ENCODE measurements at regions not wholly inside any gene's neighbourhood (a gene's known extent, or its start where the extent isn't known, plus 50 kb on each side); places are given as distances from the start of the nearest gene placed in this dataset.

GRCh38 chr9:28841775-28842174 lies 1268.5 kb upstream of the C9orf72 start:
- Mint-ChIP-seq H3K36me3 (peaks cover 8% of the 10 kb centered on the region), H3K27me3 (ENCODE audit: low read depth in 2 of 2) (no peaks in the 10 kb centered on the region), H3K9me3 (peaks cover 0 to 6% of the 10 kb centered on the region in 2 donors), H3K4me1 (peaks cover 0 to 9% of the 10 kb centered on the region in 2 donors), H3K4me3 (no peak overlapping the region), H3K27ac (no peak overlapping the region)
- Histone ChIP-seq H3K27ac (ENCODE audit: low read length) (no peak overlapping the region), H3K4me1 (ENCODE audit: control insufficient read depth, insufficient read depth, low read length) (no peaks in the 10 kb centered on the region), H3K9me3 (ENCODE audit: control insufficient read depth, insufficient read depth, low read length) (peaks cover 14% of the 10 kb centered on the region), H3K4me3 (ENCODE audit: low read length) (no peak overlapping the region), H3K36me3 (ENCODE audit: control insufficient read depth, insufficient read depth, low read length) (no peaks in the 10 kb centered on the region), H3K27me3 (ENCODE audit: control insufficient read depth, insufficient read depth, low read length) (no peaks in the 10 kb centered on the region)
- ATAC-seq (no peak), DNase-seq (no peak)
- no peak for TF ChIP-seq CTCF (IDR thresholded peaks at IDR 0.05)
- WGBS (ENCODE audit: insufficient coverage): 75% methylated on average over 1 of the region's 2 CpGs
- intact Hi-C loops (cut with micrococcal nuclease): no loop called here

- DNase-seq (no peak), ATAC-seq (no peak)
- Histone ChIP-seq H3K9me3 (ENCODE audit: control insufficient read depth, insufficient read depth, low read length) (no peaks in the 10 kb centered on the region), H3K27me3 (ENCODE audit: control insufficient read depth, insufficient read depth, low read length) (no peaks in the 10 kb centered on the region), H3K27ac (ENCODE audit: low read length) (no peak overlapping the region), H3K4me1 (ENCODE audit: control insufficient read depth, insufficient read depth, low read length) (no peaks in the 10 kb centered on the region), H3K36me3 (ENCODE audit: control insufficient read depth, insufficient read depth, low read length) (no peaks in the 10 kb centered on the region), H3K4me3 (ENCODE audit: low read length) (no peak overlapping the region)
- Mint-ChIP-seq H3K27me3 (ENCODE audit: low read depth in 2 of 2) (no peaks in the 10 kb centered on the region), H3K9me3 (peaks cover 3 to 6% of the 10 kb centered on the region in 2 donors), H3K4me3 (no peak overlapping the region), H3K36me3 (no peaks in the 10 kb centered on the region), H3K4me1 (peaks cover 0 to 17% of the 10 kb centered on the region in 2 donors), H3K27ac (no peak overlapping the region)
- 90% methylated on average over 1 of the region's 1 CpG for WGBS (ENCODE audit: insufficient coverage)
- intact Hi-C loops (cut with micrococcal nuclease): no loop called here
- no peak for TF ChIP-seq CTCF (IDR thresholded peaks at IDR 0.05)
Measured at GRCh38 chr9:28847331-28847730, 1274.0 kb upstream of the C9orf72 start.

- H3K36me3 Mint-ChIP-seq: no peaks in the 10 kb centered on the region
- no peaks in the 10 kb centered on the region for H3K4me1 ChIP-seq (ENCODE audit: control insufficient read depth, insufficient read depth, low read length)
- TF ChIP-seq CTCF (IDR thresholded peaks at IDR 0.05): no peak
- DNase-seq (no peak), ATAC-seq (no peak)
- no CpG with 5 or more reads among the region's 2 CpGs for WGBS (ENCODE audit: insufficient coverage)
- no peak overlapping the region for H3K4me3 Mint-ChIP-seq
- H3K9me3 ChIP-seq (ENCODE audit: control insufficient read depth, insufficient read depth, low read length): no peaks in the 10 kb centered on the region
- intact Hi-C loops (cut with micrococcal nuclease): no loop called here
- H3K36me3 ChIP-seq (ENCODE audit: control insufficient read depth, insufficient read depth, low read length): no peaks in the 10 kb centered on the region
- H3K4me1 Mint-ChIP-seq: peaks cover 0 to 12% of the 10 kb centered on the region in 2 donors
- no peak overlapping the region for H3K27ac ChIP-seq (ENCODE audit: low read length)
- peak overlapping the region in 1 of 2 donors; percentile 25 for H3K27ac Mint-ChIP-seq
- H3K27me3 Mint-ChIP-seq (ENCODE audit: low read depth in 2 of 2): no peaks in the 10 kb centered on the region
- no peak overlapping the region for H3K4me3 ChIP-seq (ENCODE audit: low read length)
- peaks cover 3 to 4% of the 10 kb centered on the region in 2 donors for H3K9me3 Mint-ChIP-seq
- H3K27me3 ChIP-seq (ENCODE audit: control insufficient read depth, insufficient read depth, low read length): no peaks in the 10 kb centered on the region
Measured at GRCh38 chr9:28848671-28849070, 1275.4 kb upstream of the C9orf72 start.

- Mint-ChIP-seq H3K4me3 (no peak overlapping the region), H3K27me3 (ENCODE audit: low read depth in 2 of 2) (no peaks in the 10 kb centered on the region), H3K36me3 (no peaks in the 10 kb centered on the region), H3K4me1 (peaks cover 0 to 15% of the 10 kb centered on the region in 2 donors), H3K27ac (no peak overlapping the region), H3K9me3 (peaks cover 5 to 9% of the 10 kb centered on the region in 2 donors)
- no peak overlapping the region for H3K4me3 ChIP-seq (ENCODE audit: low read length)
- ATAC-seq (no peak), DNase-seq (no peak)
- no peaks in the 10 kb centered on the region for H3K4me1 ChIP-seq (ENCODE audit: control insufficient read depth, insufficient read depth, low read length)
- H3K27ac ChIP-seq (ENCODE audit: low read length): no peak overlapping the region
- no peak for TF ChIP-seq CTCF (IDR thresholded peaks at IDR 0.05)
- intact Hi-C loops (cut with micrococcal nuclease): no loop called here
- no peaks in the 10 kb centered on the region for H3K36me3 ChIP-seq (ENCODE audit: control insufficient read depth, insufficient read depth, low read length)
- 4% methylated on average over 2 of the region's 4 CpGs for WGBS (ENCODE audit: insufficient coverage)
- no peaks in the 10 kb centered on the region for H3K9me3 ChIP-seq (ENCODE audit: control insufficient read depth, insufficient read depth, low read length)
- H3K27me3 ChIP-seq (ENCODE audit: control insufficient read depth, insufficient read depth, low read length): no peaks in the 10 kb centered on the region
Measured at GRCh38 chr9:28853477-28853876, 1280.2 kb upstream of the C9orf72 start.
